ENCODE measurements at regions not wholly inside any gene's neighbourhood (a gene's known extent, or its start where the extent isn't known, plus 50 kb on each side); places are given as distances from the start of the nearest gene placed in this dataset.
A peak's percentile ranks its signal among the peaks of the same experiment; 100 is the strongest.

DNA sequence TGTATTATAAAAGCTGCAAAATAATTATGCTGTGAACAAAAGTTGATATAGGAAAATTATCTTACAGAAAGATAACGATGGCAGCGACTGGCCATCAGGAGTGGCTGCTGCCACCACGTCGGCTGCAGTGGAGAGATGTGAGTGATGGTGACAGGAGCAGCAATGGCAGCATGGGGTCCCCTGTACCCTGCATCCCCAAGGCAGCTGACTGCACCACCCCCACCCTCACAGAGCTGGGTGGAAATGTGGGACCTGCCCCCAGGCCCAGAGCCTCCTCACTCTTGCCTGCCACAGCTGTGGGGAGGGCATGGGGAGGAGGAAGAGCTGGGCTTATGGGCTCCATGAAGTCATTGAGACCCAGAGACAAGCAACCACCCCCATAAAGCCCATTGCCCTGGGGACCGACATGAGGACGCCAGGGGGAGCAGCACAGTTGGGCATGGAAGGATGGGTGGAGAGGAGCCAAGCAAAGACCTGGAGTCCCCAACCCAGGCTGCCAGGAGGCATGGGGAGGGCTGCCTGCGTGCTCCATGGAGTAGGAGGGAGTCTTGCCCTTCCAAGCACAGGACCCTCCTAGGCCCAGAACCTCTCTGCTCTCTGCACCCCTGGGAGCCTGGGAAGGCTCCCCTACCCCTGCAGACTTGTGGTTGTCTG, 1090.5 kb downstream of the PCDH18 start:
- no peak for DNase-seq
- intact Hi-C loops (cut with micrococcal nuclease), result no loop called here
- no peak for ATAC-seq

DNA sequence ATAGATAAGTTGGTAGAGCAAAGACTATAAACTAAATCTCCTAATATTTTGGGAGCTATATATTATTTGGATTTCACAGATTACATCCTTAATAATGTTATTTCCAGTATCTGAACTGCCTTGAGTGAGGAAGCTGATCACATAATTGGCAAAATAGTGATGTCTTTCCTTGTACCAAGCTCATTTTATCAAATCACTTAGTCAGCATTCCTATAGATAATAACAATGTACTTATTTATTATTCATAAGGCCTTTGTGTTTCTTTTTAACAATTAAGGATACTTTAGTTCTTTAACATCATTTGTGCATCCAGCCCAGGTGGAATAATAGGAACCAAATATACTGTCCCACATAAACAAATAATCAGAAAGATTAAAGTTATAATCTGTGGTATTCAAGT, 1093.6 kb downstream of the PCDH18 start:
- intact Hi-C loops (cut with micrococcal nuclease), result no loop called here
- DNase-seq, result no peak
- no peak for ATAC-seq

DNA sequence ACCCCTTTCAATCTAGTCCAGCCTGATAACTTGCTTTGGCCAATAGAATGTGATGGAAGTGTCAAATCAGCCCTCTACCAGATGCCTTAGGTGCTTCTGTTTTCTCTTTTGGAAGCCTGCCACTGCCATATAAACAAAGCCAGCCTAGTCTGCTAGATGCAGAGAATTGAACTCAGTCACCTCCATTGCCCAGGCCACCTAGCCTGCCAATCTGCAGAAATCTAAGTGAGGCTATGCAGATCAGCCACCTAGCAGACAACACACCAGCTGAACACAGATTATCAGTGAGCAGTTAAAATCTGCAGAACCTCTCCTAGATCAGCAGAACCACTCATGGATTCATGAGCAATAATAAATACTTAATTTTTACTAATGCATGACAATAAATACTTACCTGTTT, 1108.2 kb downstream of the PCDH18 start:
- intact Hi-C loops (cut with micrococcal nuclease), result no loop called here
- DNase-seq, result no peak

DNA sequence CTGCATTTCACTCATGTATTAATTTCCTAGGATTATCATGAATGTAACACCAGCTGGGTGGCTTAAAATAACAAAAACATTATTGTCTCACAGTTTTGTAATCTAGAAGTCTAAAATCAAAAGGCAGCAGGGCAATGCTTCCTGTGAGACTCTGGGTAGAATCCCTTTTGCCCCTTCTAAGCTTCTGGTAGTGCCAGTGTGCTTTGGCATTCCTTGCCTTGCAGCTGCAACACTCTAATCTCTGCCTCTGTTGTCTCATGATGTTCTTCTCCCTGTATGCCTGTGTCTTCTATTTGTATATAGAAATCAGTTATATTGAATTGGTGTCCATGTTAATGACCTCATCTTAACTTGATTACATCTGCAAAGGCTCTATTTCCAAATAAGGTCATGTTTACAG, 1117.3 kb downstream of the PCDH18 start:
- intact Hi-C loops (cut with micrococcal nuclease), result no loop called here
- ATAC-seq (no peak), DNase-seq (no peak)

More for the DNA sequence above, 1108.2 kb downstream of the PCDH18 start:
- ATAC-seq, result no peak

DNA sequence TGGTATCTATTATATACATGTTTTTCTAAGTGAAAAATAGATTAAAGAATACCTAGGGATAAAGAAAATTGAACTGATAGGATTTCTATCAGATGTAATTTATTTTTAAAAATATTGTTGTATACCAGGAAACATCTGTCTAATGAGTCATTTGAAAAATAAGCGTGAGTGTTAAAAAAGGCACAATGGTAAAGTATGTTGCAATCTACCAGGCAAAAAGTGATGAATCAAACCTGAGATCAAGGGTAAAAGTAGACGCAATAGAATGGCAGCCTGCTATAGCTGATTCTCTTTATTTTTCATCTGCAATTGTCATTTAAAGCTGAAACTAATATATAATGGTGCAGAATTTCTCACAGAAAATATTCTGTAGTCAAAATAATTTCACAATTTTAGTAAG, 1119.6 kb downstream of the PCDH18 start:
- intact Hi-C loops (cut with micrococcal nuclease), result no loop called here

DNA sequence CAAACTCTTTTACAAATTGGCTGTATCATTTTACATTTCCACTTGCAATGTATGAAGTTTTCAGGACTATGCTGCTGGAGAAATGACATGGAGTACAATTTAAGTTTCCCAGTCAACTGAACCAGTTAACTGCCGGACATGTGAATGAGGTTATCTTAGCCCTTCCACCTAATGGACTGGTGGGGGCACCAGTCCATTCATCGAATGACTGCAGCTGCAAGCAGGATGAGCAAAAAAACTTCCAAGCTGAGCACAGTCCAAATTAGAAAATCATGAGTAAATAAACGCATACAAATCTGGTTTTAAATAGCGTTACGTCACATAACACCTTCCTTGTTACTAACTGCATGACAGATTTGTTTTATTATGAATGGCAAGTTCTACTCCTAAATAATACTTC, 1131.5 kb downstream of the PCDH18 start:
- intact Hi-C loops (cut with micrococcal nuclease), result no loop called here
- DNase-seq (no peak), ATAC-seq (no peak)

More for the DNA sequence above, 1119.6 kb downstream of the PCDH18 start:
- ATAC-seq (no peak), DNase-seq (no peak)

DNA sequence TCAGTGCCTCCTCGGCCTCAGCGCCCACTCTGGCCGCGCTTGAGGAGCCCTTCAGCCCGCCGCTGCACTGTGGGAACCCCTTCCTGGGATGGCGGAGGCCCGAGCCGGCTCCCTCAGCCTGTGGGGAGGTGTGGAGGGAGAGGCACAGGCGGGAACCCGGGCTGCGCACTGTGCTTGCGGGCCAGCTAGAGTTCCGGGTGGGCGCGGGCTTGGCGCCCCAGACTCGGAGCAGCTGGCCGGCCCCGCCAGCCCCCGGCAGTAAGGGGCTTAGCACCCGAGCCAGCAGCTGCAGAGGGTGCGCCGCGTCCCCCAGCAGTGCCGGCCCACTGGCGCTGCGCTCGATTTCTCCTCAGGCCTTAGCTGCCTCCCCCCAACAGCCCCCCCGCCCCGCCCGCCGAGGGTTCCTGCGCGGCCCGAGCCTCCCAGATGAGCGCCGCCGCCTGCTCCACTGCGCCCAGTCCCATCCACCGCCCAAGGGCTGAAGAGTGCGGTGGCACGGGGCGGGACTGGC, 1137.0 kb downstream of the PCDH18 start:
- DNase-seq (peak; percentile 32), ATAC-seq (no peak)
- intact Hi-C loops (cut with micrococcal nuclease), result no loop called here

DNA sequence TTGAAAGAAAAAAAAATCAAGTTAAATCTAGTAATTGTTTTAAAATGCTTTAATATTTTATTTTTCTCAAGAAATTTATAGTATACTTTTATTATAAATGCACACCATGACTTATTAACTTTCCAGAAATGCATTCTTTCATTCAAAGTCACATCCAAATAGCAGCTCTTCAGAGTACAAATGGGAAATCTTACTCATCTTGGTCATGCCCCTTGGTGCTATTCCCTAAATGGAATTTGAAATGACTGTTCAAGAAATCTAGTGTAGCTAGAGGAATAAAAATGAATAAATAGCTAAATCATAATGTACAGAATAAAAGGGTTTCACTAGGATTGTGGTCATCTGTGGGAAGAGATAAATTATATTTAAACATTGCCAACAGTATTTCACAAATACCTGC, 1139.7 kb downstream of the PCDH18 start:
- ATAC-seq, result no peak
- no peak for DNase-seq
- intact Hi-C loops (cut with micrococcal nuclease), result no loop called here

DNA sequence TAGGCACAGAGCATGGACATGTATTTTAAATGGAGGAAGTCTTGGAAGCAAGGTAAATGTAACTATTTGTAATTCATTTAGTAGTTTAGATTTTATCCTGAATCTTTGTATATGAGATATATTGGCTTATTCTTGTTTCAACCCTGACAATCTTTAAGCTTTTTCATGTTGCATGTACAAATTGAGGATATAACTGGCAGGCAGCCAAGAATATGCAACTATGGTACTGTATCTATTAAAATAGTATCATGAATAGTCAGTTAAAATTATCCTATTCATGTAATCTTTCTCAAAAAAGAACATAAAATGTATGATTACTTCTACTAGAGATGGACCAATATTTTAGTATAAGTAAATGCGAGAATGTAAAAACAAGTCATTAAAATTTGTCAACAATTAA, 1141.5 kb downstream of the PCDH18 start:
- intact Hi-C loops (cut with micrococcal nuclease), result no loop called here
- DNase-seq (no peak), ATAC-seq (no peak)

DNA sequence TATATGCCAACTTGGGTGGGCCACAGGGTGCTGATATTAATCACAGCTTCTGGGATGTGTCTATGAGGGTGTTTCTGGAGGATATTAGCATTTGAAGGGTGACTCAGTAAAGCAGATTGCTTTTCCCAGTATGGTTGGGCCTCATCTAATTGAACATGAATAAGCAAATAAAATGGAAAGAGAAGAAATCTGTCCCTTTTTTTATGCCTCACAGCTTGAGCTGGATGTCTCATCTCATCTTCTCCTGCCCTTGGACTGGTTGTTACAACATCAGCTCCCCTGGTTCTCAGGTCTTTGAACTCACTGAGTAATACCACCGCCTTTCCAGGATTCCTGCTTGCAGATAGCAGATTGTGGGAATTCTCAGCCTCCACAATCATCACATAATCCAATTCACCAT, 1149.2 kb downstream of the PCDH18 start:
- DNase-seq (no peak), ATAC-seq (no peak)
- intact Hi-C loops (cut with micrococcal nuclease), result no loop called here

DNA sequence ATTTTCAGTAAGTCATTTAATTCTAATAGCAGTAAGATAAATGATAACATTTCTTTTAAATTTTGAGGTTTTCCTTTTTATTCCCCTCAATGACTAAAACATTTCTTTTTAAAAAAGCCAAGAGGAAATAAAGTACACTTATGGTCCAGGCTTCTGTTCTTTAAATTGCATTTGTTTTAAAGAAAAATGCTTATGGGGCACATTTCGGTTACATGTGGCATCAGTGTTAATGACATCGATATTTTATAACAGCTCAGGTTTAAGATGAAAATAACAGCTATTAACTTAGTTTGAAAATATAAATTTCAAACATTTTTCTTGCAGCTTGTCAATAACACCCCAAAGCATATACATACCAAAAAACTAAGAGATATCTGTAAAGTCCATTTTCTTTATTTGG, 1161.1 kb downstream of the PCDH18 start:
- ATAC-seq, result no peak
- intact Hi-C loops (cut with micrococcal nuclease), result no loop called here

DNA sequence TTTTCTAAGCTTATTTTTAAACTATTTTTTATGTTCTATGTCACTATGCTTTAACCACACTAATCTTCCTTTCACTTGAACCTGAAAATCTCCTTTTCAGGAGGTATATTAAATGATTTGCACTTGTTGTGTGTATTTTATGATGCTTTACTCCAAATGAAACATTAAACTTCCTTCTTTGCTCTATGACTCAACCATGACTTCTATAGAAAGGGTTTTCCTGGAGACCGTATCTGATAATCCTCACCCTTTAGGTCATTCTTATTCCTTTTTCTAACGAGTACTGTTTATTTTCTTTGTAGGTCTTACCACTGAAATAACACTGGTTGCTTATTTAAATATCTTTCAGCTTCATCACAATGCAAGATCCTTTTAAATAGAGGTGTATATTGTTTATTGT, 1163.2 kb downstream of the PCDH18 start:
- DNase-seq (no peak), ATAC-seq (no peak)
- intact Hi-C loops (cut with micrococcal nuclease), result no loop called here

More for the DNA sequence above, 1161.1 kb downstream of the PCDH18 start:
- DNase-seq, result no peak

DNA sequence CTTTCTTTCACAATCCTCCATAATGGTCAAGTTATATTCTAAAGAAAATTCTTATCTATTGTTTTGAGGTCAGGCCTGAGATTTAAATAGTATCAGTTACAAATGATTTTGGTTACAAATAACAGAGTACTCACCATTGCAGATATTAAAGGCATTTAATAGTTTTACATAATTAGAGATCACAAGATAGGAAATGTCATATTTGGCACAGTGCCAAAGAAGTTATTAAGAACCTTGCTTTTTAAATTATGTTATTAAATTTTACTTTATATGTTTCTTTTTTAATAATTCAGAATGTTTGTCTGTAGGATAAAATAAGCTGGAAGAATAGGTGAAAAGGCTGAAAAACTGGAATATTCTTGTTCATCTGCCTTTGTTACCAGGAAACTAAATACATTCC, 1174.7 kb downstream of the PCDH18 start:
- intact Hi-C loops (cut with micrococcal nuclease), result no loop called here
- no peak for ATAC-seq
- DNase-seq, result no peak

DNA sequence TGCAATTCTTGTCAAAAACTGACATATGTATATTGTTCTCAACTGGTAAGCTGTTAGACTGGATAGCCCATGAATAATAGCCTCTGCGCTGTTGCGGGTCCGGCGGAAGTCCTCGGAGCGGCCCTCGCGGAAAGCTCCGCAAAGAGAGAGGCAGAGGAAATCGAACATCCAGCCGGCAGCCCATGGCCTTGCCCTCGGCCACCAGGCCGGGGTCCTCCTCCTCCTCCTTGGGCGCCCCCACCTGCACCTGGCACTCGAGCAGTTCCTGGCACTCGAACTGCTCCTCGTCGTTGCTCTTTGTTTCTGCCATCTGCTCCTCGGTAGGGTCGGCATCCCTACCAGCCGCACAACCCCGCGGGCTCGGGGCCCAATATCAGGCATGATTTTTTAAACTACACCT, 1176.3 kb downstream of the PCDH18 start:
- intact Hi-C loops (cut with micrococcal nuclease), result no loop called here
- DNase-seq (no peak), ATAC-seq (no peak)

DNA sequence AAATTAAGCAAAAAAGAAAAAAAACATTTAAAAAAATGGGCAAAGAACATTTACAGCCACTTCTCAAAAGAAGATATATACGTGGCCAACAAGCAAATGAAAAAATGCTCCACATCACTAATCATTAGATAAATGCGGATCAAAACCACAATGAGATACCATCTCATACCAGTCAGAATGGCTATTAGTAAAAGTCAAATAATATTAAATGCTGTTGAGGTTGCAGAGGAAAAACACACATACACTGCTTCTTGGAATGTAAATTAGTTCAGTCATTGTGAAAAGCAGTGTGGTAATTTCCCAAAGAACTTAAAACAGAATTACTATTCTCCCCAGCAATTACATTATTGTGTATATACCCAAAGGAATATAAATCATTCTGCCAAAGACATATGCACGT, 1189.0 kb downstream of the PCDH18 start:
- ATAC-seq (no peak), DNase-seq (no peak)
- intact Hi-C loops (cut with micrococcal nuclease), result no loop called here

DNA sequence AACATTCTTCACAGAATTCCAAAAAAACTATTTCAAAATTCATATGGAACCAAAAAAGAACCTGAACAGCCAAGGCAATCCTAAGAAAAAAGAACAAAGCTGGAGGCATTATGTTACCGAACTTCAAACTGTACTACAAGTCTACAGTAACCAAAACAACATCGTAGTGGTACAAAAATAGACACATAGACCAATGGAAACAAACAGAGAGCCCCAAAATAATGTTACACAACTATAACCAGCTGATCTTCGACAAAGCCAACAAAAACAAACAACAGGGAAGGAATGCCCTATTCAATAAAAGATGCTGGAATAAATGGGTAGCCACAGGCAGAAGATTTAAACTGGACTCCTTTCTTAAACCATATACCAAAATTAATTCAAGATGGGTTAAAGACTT, 1189.6 kb downstream of the PCDH18 start:
- no peak for ATAC-seq
- no peak for DNase-seq
- intact Hi-C loops (cut with micrococcal nuclease), result no loop called here

DNA sequence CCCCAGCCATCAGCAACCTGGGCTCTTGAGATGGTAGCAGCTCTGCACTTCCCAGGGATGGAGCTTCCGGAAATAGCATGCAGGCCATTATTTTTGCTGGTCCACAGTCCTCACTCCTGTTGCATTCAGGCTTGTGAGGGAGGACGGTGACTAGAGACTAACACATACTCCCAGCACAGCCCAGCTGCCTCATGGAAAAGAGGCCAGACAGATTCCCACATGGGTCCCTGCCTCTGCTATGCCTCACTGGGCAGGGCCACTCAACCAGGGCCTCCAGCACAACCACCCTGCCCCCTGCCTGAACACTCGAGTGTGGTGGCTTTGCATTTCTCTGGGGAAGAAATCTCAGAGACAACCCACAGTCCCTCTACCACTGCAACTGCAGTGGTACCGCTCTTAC, 1195.1 kb downstream of the PCDH18 start:
- ATAC-seq (no peak), DNase-seq (no peak)
- intact Hi-C loops (cut with micrococcal nuclease), result no loop called here

DNA sequence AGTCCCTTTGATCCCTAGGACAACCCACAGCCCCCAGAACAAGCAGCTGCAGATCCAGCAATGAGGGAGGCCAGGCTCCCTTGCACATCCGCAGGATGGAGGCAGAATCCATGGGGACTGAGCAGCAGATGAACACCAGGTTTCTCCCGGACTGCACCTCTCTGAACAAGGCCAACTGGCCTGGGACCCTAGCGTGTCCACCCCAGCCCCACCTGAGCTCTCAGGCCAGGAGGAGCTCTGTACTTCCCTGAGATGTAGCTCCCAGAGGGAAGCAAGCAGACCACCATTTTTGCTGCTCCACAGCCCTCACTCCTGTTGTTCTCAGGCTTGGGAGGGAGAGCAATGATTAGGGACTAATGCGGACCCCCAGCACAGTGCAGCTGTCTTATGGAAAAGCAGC, 1195.8 kb downstream of the PCDH18 start:
- ATAC-seq, result no peak
- no peak for DNase-seq
- intact Hi-C loops (cut with micrococcal nuclease), result no loop called here

DNA sequence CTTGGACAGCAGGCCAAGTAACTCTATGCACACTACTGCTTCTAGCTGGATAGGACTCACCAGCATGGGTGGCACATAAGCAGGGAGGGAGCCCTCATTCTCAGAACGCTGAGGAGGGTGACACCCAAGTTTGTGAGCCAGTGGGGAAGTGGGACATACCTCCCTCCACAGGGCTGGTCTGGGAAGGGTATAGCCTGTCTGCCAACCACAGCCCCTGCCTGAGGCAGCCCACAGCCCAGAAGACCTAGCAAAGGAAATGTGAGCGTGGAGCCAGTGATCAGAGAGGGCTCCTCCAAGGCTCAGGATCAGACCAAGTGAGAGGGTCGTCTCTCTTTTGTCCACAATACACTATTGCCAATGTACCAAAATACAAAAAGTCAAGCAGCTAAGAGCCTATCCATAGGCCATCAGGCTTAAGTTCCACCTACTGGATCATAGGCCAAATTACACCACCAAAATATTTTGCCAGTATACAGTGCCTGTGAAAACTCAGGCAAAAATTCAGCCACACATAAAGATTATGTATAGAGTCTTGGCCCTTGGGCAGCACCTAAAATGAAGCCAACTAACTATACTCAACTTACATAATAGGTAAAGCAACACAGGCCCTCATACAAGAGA, 1203.1 kb downstream of the PCDH18 start:
- intact Hi-C loops (cut with micrococcal nuclease), result no loop called here
- DNase-seq, result no peak
- ATAC-seq, result no peak

DNA sequence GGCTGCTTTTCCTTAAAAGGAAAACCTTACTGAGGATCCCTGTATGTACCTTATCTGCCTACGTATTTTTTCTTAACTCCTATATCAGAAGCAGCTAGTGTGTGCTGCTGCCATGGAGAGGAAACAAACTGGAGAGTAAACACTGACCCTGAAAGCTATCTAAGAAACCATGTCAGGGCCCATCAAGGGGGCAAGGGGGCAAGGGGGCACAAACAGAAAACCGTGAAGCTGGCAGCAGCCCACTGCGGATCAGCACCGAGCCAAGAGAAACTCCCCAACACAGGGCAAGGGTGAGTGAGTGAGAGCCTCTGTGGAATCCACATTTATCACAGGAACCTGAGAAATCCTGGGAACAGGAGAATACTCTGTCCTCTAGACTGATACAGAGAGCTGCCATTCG, 1204.2 kb downstream of the PCDH18 start:
- no peak for DNase-seq
- no peak for ATAC-seq
- intact Hi-C loops (cut with micrococcal nuclease), result no loop called here

DNA sequence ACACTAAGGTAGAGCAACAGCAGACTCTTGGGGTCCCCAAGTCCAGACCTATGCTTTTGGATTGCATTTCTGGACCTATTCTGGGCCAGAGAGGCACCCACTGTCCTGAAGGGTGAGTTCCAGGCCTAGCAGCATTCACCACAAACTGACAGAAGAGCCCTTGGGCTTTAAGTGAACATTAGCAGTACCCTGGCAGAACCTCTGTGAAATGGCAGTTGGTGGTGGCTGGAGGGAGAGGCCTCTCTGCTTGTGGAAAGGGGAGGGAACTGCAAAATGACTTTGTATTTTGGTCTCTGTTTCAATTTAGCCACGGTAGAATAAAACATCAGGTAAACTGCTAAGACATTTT, 1211.9 kb downstream of the PCDH18 start:
- ATAC-seq (no peak), DNase-seq (no peak)
- intact Hi-C loops (cut with micrococcal nuclease), result no loop called here

Measured in left ventricle myocardium superior (tissue), 1 donor.